ENCODE measurements at regions not wholly inside any gene's neighbourhood (a gene's known extent, or its start where the extent isn't known, plus 50 kb on each side); places are given as distances from the start of the nearest gene placed in this dataset.

GRCh38 chr9:13717322-13718054 lies 438.0 kb upstream of the MPDZ start:
- no peak for TF ChIP-seq CTCF (IDR thresholded peaks at IDR 0.05)
- TF ChIP-seq EP300 (IDR thresholded peaks at IDR 0.05), result no peak

All from suprapubic skin (tissue), 3 donors.